ENCODE measurements at regions not wholly inside any gene's neighbourhood (a gene's known extent, or its start where the extent isn't known, plus 50 kb on each side); places are given as distances from the start of the nearest gene placed in this dataset.

GRCh38 chr9:114733816-114734215, 51.8 kb upstream of the TEX48 start:
- CTCF ChIA-PET, result interaction anchor here (1.4 to 14.5 kb wide), 4 partner anchors 71 to 281 kb away, joined by 3 to 311 read pairs (median 11); no protein-coding TSS in a partner anchor
- TF ChIP-seq ZEB2 (tag by site-specific recombination; IDR thresholded peaks at IDR 0.05), result no peak
- TF ChIP-seq ZNF529 (tag by site-specific recombination; IDR thresholded peaks at IDR 0.05; ENCODE audit: insufficient replicate concordance), result no peak
- no peak for TF ChIP-seq ZBTB7A (tag by site-specific recombination; IDR thresholded peaks at IDR 0.05; ENCODE audit: low read depth)
- TF ChIP-seq KLF10 (tag by site-specific recombination; IDR thresholded peaks at IDR 0.05), result no peak
- TF ChIP-seq GFI1B (tag by site-specific recombination; IDR thresholded peaks at IDR 0.05), result no peak
- no peak for TF ChIP-seq MZF1 (tag by site-specific recombination; IDR thresholded peaks at IDR 0.05; ENCODE audit: borderline replicate concordance)
- no peak for TF ChIP-seq ZNF514 (tag by site-specific recombination; IDR thresholded peaks at IDR 0.05)
- TF ChIP-seq ZBTB20 (tag by site-specific recombination; IDR thresholded peaks at IDR 0.05), result no peak
- TF ChIP-seq, protein P1, sequence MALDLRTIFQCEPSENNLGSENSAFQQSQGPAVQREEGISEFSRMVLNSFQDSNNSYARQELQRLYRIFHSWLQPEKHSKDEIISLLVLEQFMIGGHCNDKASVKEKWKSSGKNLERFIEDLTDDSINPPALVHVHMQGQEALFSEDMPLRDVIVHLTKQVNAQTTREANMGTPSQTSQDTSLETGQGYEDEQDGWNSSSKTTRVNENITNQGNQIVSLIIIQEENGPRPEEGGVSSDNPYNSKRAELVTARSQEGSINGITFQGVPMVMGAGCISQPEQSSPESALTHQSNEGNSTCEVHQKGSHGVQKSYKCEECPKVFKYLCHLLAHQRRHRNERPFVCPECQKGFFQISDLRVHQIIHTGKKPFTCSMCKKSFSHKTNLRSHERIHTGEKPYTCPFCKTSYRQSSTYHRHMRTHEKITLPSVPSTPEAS (tag by site-specific recombination; IDR thresholded peaks at IDR 0.05), result no peak
- no peak for TF ChIP-seq ZSCAN30 (tag by site-specific recombination; IDR thresholded peaks at IDR 0.05)
- no peak for TF ChIP-seq ZNF184 (tag by site-specific recombination; IDR thresholded peaks at IDR 0.05)
- TF ChIP-seq ZNF560 (tag by site-specific recombination; IDR thresholded peaks at IDR 0.05; ENCODE audit: borderline replicate concordance), result no peak
- TF ChIP-seq FEZF1 (tag by site-specific recombination; IDR thresholded peaks at IDR 0.05), result no peak
- no peak for TF ChIP-seq ZNF571 (tag by site-specific recombination; IDR thresholded peaks at IDR 0.05)
- no peak for TF ChIP-seq ZNF19 (tag by site-specific recombination; IDR thresholded peaks at IDR 0.05; ENCODE audit: low read depth)
- TF ChIP-seq OVOL3 (tag by site-specific recombination; IDR thresholded peaks at IDR 0.05), result no peak
- TF ChIP-seq ZNF585B (tag by site-specific recombination; IDR thresholded peaks at IDR 0.05), result no peak
- no peak for TF ChIP-seq SP3 (tag by site-specific recombination; IDR thresholded peaks at IDR 0.05)
- TF ChIP-seq ZSCAN16 (tag by site-specific recombination; IDR thresholded peaks at IDR 0.05), result no peak
- no peak for TF ChIP-seq ZNF391 (tag by site-specific recombination; IDR thresholded peaks at IDR 0.05; ENCODE audit: borderline replicate concordance, low read depth)
- POLR2A ChIA-PET, result no interaction called here
- Histone ChIP-seq H3K36me3 (ENCODE audit: control insufficient read depth in 2 of 2, insufficient read depth in 1 of 2, low read length in 2 of 2) (no peaks in the 10 kb centered on the region), H3K4me1 (ENCODE audit: control insufficient read depth, insufficient read depth, low read length) (no peaks in the 10 kb centered on the region; the same call in 1 of the 2 replicates), H3K9me3 (ENCODE audit: control insufficient read depth, insufficient read depth, low read depth, low read length) (no peaks in the 10 kb centered on the region), H3K27ac (ENCODE audit: extremely low read depth, low read depth, low read length) (no peak overlapping the region), H3K4me3 (ENCODE audit: low read depth, low read length) (no peak overlapping the region)

- Histone ChIP-seq H3K4me3 (ENCODE audit: low read depth, low read length) (no peak overlapping the region), H3K9me3 (ENCODE audit: control insufficient read depth, insufficient read depth, low read depth, low read length) (no peaks in the 10 kb centered on the region), H3K36me3 (ENCODE audit: control insufficient read depth in 2 of 2, insufficient read depth in 1 of 2, low read length in 2 of 2) (no peaks in the 10 kb centered on the region), H3K4me1 (ENCODE audit: control insufficient read depth, insufficient read depth, low read length) (no peaks in the 10 kb centered on the region; the same call in 1 of the 2 replicates), H3K27ac (ENCODE audit: extremely low read depth, low read depth, low read length) (no peak overlapping the region)
- TF ChIP-seq ZNF560 (tag by site-specific recombination; IDR thresholded peaks at IDR 0.05; ENCODE audit: borderline replicate concordance) (no peak), OVOL3 (tag by site-specific recombination; IDR thresholded peaks at IDR 0.05) (no peak)
- POLR2A ChIA-PET, result no interaction called here
- CTCF ChIA-PET, result interaction anchor here (0.7 to 14.5 kb wide), 7 partner anchors 41 to 282 kb away, joined by 3 to 311 read pairs (median 3); no protein-coding TSS in a partner anchor
These were observed 50.8 kb upstream of the TEX48 start for GRCh38 chr9:114732823-114733222.
